Astrocyte (in vitro differentiated cells and primary cell): ENCODE measurements at regions not wholly inside any gene's neighbourhood (a gene's known extent, or its start where the extent isn't known, plus 50 kb on each side); places are given as distances from the start of the nearest gene placed in this dataset.

Source experiments
- CTCF ChIP-seq: IDR thresholded peaks from 2 replicates; pipeline ENCODE4 v1.5.1; 2011; ENCODE audit warnings: low read depth, mild to moderate bottlenecking, inconsistent platforms, low read length, moderate library complexity; ENCODE audit not compliant: insufficient read depth
- EZH2 ChIP-seq: IDR thresholded peaks from 2 replicates; pipeline ENCODE4 v1.6.1; 2012; ENCODE audit warnings: mild to moderate bottlenecking, low read length, inconsistent platforms; ENCODE audit not compliant: insufficient read depth

DNA sequence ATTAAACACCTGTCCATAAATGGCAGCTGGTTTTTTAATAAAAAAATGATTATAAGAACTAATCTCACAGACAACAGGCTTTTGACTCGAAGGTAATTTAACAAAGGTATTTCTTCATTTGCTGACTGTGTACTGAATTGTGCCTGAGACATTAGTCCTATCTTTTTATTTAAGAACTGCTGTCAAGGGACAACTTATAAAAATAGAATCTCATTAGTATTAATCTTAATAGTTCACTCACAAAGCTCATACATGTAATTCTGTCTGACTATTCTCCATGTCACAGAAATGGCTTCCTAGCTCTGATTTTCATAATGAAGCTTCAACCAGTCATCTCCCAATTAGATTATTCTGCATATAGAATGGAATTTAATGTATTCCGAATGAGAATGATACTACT, 276.9 kb upstream of the PDZRN3 start:
- TF ChIP-seq CTCF = no peak
- TF ChIP-seq EZH2 = no peak
